Esophagus (tissue), 2 donors: ENCODE measurements at regions not wholly inside any gene's neighbourhood (a gene's known extent, or its start where the extent isn't known, plus 50 kb on each side); places are given as distances from the start of the nearest gene placed in this dataset.

ENCODE experiments used
- H3K27ac ChIP-seq, 2 donors: one replicate each; pipeline ENCODE4 v1.5.1; 2013; ENCODE audit warnings: low read depth in 2 of 2, mild to moderate bottlenecking in 2 of 2, inconsistent platforms in 1 of 2, low read length in 1 of 2, moderate library complexity in 1 of 2
- H3K27me3 ChIP-seq, 2 donors: one replicate each; pipeline ENCODE4 v1.6.1; 2013; ENCODE audit warnings: low read length in 2 of 2, control low read depth in 1 of 2, mild to moderate bottlenecking in 1 of 2; ENCODE audit not compliant: insufficient read depth in 2 of 2, control insufficient read depth in 1 of 2
- H3K36me3 ChIP-seq, 2 donors: one replicate each; pipeline ENCODE4 v1.6.1; 2013; ENCODE audit warnings: low read length in 1 of 2; ENCODE audit not compliant: control insufficient read depth in 2 of 2, insufficient read depth in 2 of 2
- H3K4me1 ChIP-seq, 2 donors: one replicate each; pipeline ENCODE4 v1.6.1; 2013; ENCODE audit warnings: low read length in 1 of 2; ENCODE audit not compliant: control insufficient read depth in 2 of 2, insufficient read depth in 2 of 2
- H3K4me3 ChIP-seq, 2 donors: one replicate each; pipeline ENCODE4 v1.5.1; 2013; ENCODE audit warnings: low read length in 2 of 2, mild to moderate bottlenecking in 2 of 2, low read depth in 1 of 2, moderate library complexity in 1 of 2
- H3K9me3 ChIP-seq, 2 donors: one replicate each; pipeline ENCODE4 v1.6.1; 2013; ENCODE audit warnings: mild to moderate bottlenecking in 2 of 2, low read depth in 1 of 2, low read length in 1 of 2, moderate library complexity in 1 of 2; ENCODE audit not compliant: control insufficient read depth in 2 of 2, insufficient read depth in 1 of 2
- WGBS, 2 donors: extraction: QIAGEN DNeasy Blood & Tissue Kit; methylation state at CpG; one replicate each; pipeline ENCODE4 v1.1.7; 2013; 5-methylcytosine and 5-hydroxymethylcytosine counted together
- donor health status: healthy with polysubstance abuse.
- donor health status: Bipolar disorder and iron deficiency.

DNA sequence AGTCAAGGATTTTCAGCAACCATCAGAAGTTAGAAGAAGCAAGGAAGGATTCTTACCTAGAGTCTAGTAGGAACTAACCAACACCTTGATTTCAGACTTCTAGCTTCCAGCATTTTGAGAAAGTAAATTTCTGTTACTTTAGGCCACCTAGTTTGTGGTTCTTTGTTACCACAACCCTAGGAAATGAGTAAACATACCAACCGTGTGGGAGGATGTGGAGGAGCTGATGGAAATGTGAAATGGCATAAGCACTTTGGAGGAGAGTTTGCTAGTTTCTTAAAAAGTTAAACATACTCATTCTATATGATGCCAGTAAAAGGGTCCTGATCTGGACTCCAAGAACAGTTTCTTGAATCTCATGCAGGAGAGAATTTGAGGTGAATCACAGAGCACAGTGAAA lies 679.4 kb downstream of the PDHA2 start:
- 22 to 23% methylated on average over 1 of the region's 1 CpG for WGBS, 2 donors
- Histone ChIP-seq H3K4me1 (no peaks in the 10 kb centered on the region), H3K4me3 (no peak overlapping the region), H3K27ac (no peak overlapping the region), H3K9me3 (peaks cover 0 to 3% of the 10 kb centered on the region in 2 donors), H3K36me3 (no peaks in the 10 kb centered on the region), H3K27me3 (no peaks in the 10 kb centered on the region)

DNA sequence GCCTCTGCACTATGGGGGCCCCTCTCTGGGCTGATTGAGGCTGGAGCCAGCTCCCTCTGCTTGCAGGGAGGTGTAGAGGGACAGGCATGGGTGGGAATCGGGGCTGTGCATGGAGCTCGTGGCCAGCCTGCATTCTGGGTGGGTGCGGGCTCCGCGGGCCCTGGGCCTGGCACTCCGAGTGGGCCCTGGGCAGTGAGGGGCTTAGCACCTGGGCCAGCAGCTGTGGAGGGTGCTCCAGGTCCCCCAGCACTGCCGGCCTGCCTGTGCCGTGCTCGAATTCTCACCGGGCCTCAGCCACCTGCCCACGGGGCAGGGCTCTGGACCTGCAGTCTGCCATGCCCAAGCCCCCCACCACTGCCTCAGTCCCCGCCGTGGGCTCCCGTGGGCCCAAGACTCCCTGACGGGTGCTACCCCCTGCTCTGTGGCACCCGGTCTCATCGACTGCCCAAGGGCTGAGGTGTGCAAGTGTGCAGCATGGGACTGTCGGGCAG lies 681.2 kb downstream of the PDHA2 start:
- Histone ChIP-seq H3K27me3 (no peaks in the 10 kb centered on the region), H3K27ac (no peak overlapping the region), H3K4me3 (no peak overlapping the region), H3K4me1 (no peaks in the 10 kb centered on the region), H3K9me3 (peaks cover 0 to 3% of the 10 kb centered on the region in 2 donors), H3K36me3 (no peaks in the 10 kb centered on the region)
- WGBS, 2 donors: 89 to 95% methylated on average over 18 of the region's 18 CpGs

GRCh38 chr4:96523611-96524010 lies 683.7 kb downstream of the PDHA2 start:
- H3K27me3 ChIP-seq: no peaks in the 10 kb centered on the region
- H3K36me3 ChIP-seq: no peaks in the 10 kb centered on the region
- no peak overlapping the region for H3K4me3 ChIP-seq
- WGBS, 2 donors: 80 to 87% methylated on average over 5 of the region's 5 CpGs
- H3K4me1 ChIP-seq: no peaks in the 10 kb centered on the region
- no peak overlapping the region for H3K27ac ChIP-seq
- peaks cover 0 to 3% of the 10 kb centered on the region in 2 donors for H3K9me3 ChIP-seq

GRCh38 chr4:96524311-96524875 lies 684.5 kb downstream of the PDHA2 start:
- Histone ChIP-seq H3K4me1 (no peaks in the 10 kb centered on the region), H3K4me3 (no peak overlapping the region)
- 64 to 73% methylated on average over 12 of the region's 12 CpGs for WGBS, 2 donors

DNA sequence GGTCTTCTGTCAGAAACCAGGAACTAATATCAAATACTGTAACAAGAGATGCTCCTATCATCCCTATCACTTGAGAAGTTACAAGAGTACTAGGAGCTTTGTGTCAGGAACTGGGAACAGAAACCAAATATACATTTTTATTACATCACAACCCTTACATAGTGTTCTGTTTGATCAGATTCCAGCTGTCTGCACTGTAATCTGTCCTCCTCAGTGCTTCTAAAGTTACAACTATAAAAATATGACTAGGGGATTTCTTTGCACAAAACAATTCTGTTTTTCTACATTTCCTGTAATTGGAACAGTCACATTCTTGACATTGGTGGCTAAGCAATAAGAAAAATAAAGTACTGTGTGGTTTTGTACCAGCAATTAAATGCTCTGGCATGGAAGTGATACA lies 686.0 kb downstream of the PDHA2 start:
- Histone ChIP-seq H3K27me3 (no peaks in the 10 kb centered on the region), H3K4me3 (no peak overlapping the region), H3K27ac (no peak overlapping the region), H3K36me3 (no peaks in the 10 kb centered on the region), H3K4me1 (no peaks in the 10 kb centered on the region), H3K9me3 (peaks cover 0 to 3% of the 10 kb centered on the region in 2 donors)

More at GRCh38 chr4:96524311-96524875, 684.5 kb downstream of the PDHA2 start:
- H3K36me3 ChIP-seq: no peaks in the 10 kb centered on the region
- no peaks in the 10 kb centered on the region for H3K27me3 ChIP-seq
- H3K9me3 ChIP-seq: peaks cover 0 to 3% of the 10 kb centered on the region in 2 donors
- no peak overlapping the region for H3K27ac ChIP-seq

GRCh38 chr4:96526625-96527024 lies 686.7 kb downstream of the PDHA2 start:
- Histone ChIP-seq H3K27me3 (no peaks in the 10 kb centered on the region), H3K4me3 (no peak overlapping the region), H3K4me1 (no peaks in the 10 kb centered on the region), H3K9me3 (peaks cover 0 to 3% of the 10 kb centered on the region in 2 donors), H3K36me3 (no peaks in the 10 kb centered on the region), H3K27ac (no peak overlapping the region)
- WGBS, 2 donors: 49 to 61% methylated on average over 1 of the region's 1 CpG

GRCh38 chr4:96531836-96532235 lies 691.9 kb downstream of the PDHA2 start:
- H3K27me3 ChIP-seq: no peaks in the 10 kb centered on the region
- H3K9me3 ChIP-seq: peaks cover 0 to 6% of the 10 kb centered on the region in 2 donors
- H3K36me3 ChIP-seq: no peaks in the 10 kb centered on the region
- H3K4me3 ChIP-seq: no peak overlapping the region
- no peak overlapping the region for H3K27ac ChIP-seq
- H3K4me1 ChIP-seq: no peaks in the 10 kb centered on the region

GRCh38 chr4:96543346-96543745 lies 703.5 kb downstream of the PDHA2 start:
- no peak overlapping the region for H3K4me3 ChIP-seq
- no peaks in the 10 kb centered on the region for H3K27me3 ChIP-seq
- H3K36me3 ChIP-seq: no peaks in the 10 kb centered on the region
- H3K4me1 ChIP-seq: no peaks in the 10 kb centered on the region
- WGBS, 2 donors: 88 to 93% methylated on average over 2 of the region's 2 CpGs
- no peaks in the 10 kb centered on the region for H3K9me3 ChIP-seq
- no peak overlapping the region for H3K27ac ChIP-seq

DNA sequence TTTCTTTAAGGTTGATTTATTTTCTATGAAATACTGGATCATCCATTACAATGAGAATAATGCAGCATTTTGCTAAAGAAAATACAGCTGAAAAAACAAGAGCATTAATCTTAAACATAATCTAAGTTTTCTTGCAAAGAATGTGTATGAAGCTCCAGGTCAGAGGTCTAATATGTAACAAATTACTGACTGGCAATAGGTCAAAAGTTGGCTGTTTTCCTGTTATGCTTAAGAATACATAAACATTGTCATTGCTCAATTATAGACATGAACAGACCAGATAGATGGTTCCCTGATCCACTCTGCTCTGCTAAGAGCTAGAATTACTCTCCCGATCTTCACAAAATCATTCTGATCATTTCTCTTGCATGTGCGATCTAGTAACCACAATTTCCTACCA lies 718.6 kb downstream of the PDHA2 start:
- no peaks in the 10 kb centered on the region for H3K36me3 ChIP-seq
- H3K9me3 ChIP-seq: no peaks in the 10 kb centered on the region
- H3K27ac ChIP-seq: no peak overlapping the region
- WGBS, 2 donors: 74 to 81% methylated on average over 2 of the region's 2 CpGs
- no peak overlapping the region for H3K4me3 ChIP-seq
- no peaks in the 10 kb centered on the region for H3K4me1 ChIP-seq
- no peaks in the 10 kb centered on the region for H3K27me3 ChIP-seq

GRCh38 chr4:96566755-96567154 lies 726.9 kb downstream of the PDHA2 start:
- WGBS, 2 donors: 88 to 89% methylated on average over 2 of the region's 2 CpGs
- Histone ChIP-seq H3K27ac (no peak overlapping the region), H3K9me3 (no peaks in the 10 kb centered on the region), H3K4me3 (no peak overlapping the region), H3K27me3 (no peaks in the 10 kb centered on the region), H3K4me1 (no peaks in the 10 kb centered on the region), H3K36me3 (no peaks in the 10 kb centered on the region)
